Neural progenitor cell (in vitro differentiated cells): ENCODE measurements at regions not wholly inside any gene's neighbourhood (a gene's known extent, or its start where the extent isn't known, plus 50 kb on each side); places are given as distances from the start of the nearest gene placed in this dataset.

Experiments used
- DNase-seq: peaks from one replicate; pipeline ENCODE4 v3.0.0-alpha.2; 2016; ENCODE audit warnings: low spot score
- H2AFZ ChIP-seq: fragments of 200-600 bp; sonication (generic); replicated peaks from 2 replicates; pipeline ENCODE4 v1.6.1; 2016; ENCODE audit warnings: antibody characterized with exemption
- H3F3A ChIP-seq: fragments of 200-600 bp; sonication (generic); 2 replicates; pipeline ENCODE4 v1.6.1; 2016; ENCODE audit warnings: antibody characterized with exemption, low read depth
- H3K27ac ChIP-seq: fragments of 200-600 bp; sonication (generic); 2 replicates; pipeline ENCODE4 v1.5.1; 2016; ENCODE audit warnings: mild to moderate bottlenecking
- H3K27me3 ChIP-seq: fragments of 200-600 bp; sonication (generic); 2 replicates; pipeline ENCODE4 v1.6.1; 2016; ENCODE audit warnings: mild to moderate bottlenecking, moderate library complexity
- H3K36me3 ChIP-seq: fragments of 200-600 bp; sonication (generic); 2 replicates; pipeline ENCODE4 v1.5.1; 2016
- H3K4me1 ChIP-seq: fragments of 200-600 bp; sonication (generic); 2 replicates; pipeline ENCODE4 v1.6.1; 2016; ENCODE audit warnings: mixed run types
- H3K4me2 ChIP-seq: fragments of 200-600 bp; sonication (generic); 2 replicates; pipeline ENCODE4 v1.6.1; 2016
- H3K4me3 ChIP-seq: fragments of 200-600 bp; sonication (generic); 2 replicates; pipeline ENCODE4 v1.5.1; 2016
- H3K79me2 ChIP-seq: fragments of 200-600 bp; sonication (generic); 2 replicates; pipeline ENCODE4 v1.6.1; 2016; ENCODE audit warnings: low read depth
- H3K9ac ChIP-seq: fragments of 200-600 bp; sonication (generic); 2 replicates; pipeline ENCODE4 v1.6.1; 2016
- H3K9me3 ChIP-seq: fragments of 200-600 bp; sonication (generic); 2 replicates; pipeline ENCODE4 v1.5.1; 2016; ENCODE audit warnings: low read depth
- H4K20me1 ChIP-seq: fragments of 200-600 bp; sonication (generic); 2 replicates; pipeline ENCODE4 v1.6.1; 2016; ENCODE audit warnings: low read depth
- H3K27ac Mint-ChIP-seq: 3 replicates; pipeline ENCODE4 v1.8.0; 2021; ENCODE audit warnings: mixed read lengths
- H3K27me3 Mint-ChIP-seq: 2 replicates; pipeline ENCODE4 v1.8.0; 2022; ENCODE audit warnings: low read depth, mild to moderate bottlenecking, inconsistent platforms, moderate library complexity, mixed read lengths; ENCODE audit not compliant: insufficient read depth
- H3K36me3 Mint-ChIP-seq: 3 replicates; pipeline ENCODE4 v1.8.0; 2021; ENCODE audit warnings: mixed read lengths
- H3K4me1 Mint-ChIP-seq: 3 replicates; pipeline ENCODE4 v1.8.0; 2021; ENCODE audit warnings: mixed read lengths
- H3K4me3 Mint-ChIP-seq: 3 replicates; pipeline ENCODE4 v1.8.0; 2021; ENCODE audit warnings: mild to moderate bottlenecking, moderate library complexity, mixed read lengths
- H3K9me3 Mint-ChIP-seq: 3 replicates; pipeline ENCODE4 v1.8.0; 2020; ENCODE audit warnings: mixed read lengths
- EZH2 ChIP-seq: fragments of 200-600 bp; sonication (generic); IDR thresholded peaks from 2 replicates; pipeline ENCODE4 v1.6.1; 2017; ENCODE audit warnings: antibody characterized with exemption, mild to moderate bottlenecking, moderate library complexity
- EZH2phosphoT487 ChIP-seq: fragments of 200-600 bp; sonication (generic); IDR thresholded peaks from 2 replicates; pipeline ENCODE4 v1.6.1; 2017; ENCODE audit warnings: antibody characterized with exemption
- TF ChIP-seq, protein P1 (sequence below): fragments of 200-600 bp; sonication (generic); IDR thresholded peaks from 2 replicates; pipeline ENCODE4 v1.5.1; 2017; ENCODE audit warnings: antibody characterized with exemption, mild to moderate bottlenecking

DNA sequence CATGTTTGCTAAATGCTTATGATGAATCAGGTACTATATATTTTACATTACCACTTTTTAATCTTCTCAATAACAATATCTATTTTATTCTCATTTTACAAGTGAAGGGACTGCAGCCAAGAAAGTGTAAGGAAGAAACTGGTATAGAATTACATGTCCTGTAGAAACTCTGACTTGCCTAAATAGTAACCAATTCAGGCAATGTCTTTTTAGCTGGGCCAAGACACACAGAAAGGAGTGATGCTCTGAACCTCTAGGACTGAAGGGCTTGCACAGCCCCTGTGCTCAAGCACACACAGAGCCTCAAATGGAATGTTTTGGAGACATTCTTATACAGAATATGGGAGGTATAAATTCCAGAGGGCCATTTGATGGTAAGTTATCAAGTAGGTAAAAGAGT lies 286.4 kb upstream of the TNC start:
- Histone ChIP-seq H3K4me3 (no peak overlapping the region), H3K9ac (no peak overlapping the region), H3K4me1 (no peaks in the 10 kb centered on the region), H3F3A (no peaks in the 10 kb centered on the region), H3K27ac (no peak overlapping the region), H4K20me1 (no peaks in the 10 kb centered on the region), H2AFZ (no peak overlapping the region), H3K27me3 (no peaks in the 10 kb centered on the region), H3K36me3 (no peaks in the 10 kb centered on the region), H3K4me2 (no peak overlapping the region), H3K79me2 (no peaks in the 10 kb centered on the region), H3K9me3 (no peaks in the 10 kb centered on the region)
- H3K4me1 Mint-ChIP-seq, result peaks cover 6% of the 10 kb centered on the region
- peaks cover 3% of the 10 kb centered on the region for H3K9me3 Mint-ChIP-seq
- no peak for DNase-seq
- no peak overlapping the region for H3K27ac Mint-ChIP-seq
- H3K4me3 Mint-ChIP-seq, result no peak overlapping the region
- no peaks in the 10 kb centered on the region for H3K27me3 Mint-ChIP-seq
- TF ChIP-seq EZH2phosphoT487, result no peak
- no peak for TF ChIP-seq EZH2
- TF ChIP-seq, protein P1, sequence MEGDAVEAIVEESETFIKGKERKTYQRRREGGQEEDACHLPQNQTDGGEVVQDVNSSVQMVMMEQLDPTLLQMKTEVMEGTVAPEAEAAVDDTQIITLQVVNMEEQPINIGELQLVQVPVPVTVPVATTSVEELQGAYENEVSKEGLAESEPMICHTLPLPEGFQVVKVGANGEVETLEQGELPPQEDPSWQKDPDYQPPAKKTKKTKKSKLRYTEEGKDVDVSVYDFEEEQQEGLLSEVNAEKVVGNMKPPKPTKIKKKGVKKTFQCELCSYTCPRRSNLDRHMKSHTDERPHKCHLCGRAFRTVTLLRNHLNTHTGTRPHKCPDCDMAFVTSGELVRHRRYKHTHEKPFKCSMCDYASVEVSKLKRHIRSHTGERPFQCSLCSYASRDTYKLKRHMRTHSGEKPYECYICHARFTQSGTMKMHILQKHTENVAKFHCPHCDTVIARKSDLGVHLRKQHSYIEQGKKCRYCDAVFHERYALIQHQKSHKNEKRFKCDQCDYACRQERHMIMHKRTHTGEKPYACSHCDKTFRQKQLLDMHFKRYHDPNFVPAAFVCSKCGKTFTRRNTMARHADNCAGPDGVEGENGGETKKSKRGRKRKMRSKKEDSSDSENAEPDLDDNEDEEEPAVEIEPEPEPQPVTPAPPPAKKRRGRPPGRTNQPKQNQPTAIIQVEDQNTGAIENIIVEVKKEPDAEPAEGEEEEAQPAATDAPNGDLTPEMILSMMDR, result no peak
- H3K36me3 Mint-ChIP-seq, result no peaks in the 10 kb centered on the region

DNA sequence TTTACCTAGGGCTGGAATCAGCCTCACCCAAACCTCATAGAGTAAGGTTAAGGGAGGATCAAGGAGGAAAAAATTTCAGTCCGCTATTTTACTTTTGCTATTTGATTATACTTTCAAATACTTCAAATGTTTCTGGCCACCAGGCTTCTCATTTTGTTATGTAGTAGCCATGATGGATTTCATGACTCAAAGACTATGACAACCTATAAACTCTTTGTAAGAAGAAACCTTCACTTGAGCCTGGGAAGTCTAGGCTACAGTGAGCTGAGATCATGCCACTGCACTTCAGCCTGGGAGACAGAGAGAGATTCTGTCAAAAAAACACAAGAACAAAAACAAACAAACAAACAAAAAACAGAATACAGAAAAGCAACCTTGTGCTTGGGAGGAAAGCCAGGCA lies 293.6 kb upstream of the TNC start:
- no peaks in the 10 kb centered on the region for H3K4me1 ChIP-seq
- H3K9me3 ChIP-seq, result no peaks in the 10 kb centered on the region
- TF ChIP-seq EZH2 (no peak), EZH2phosphoT487 (no peak)
- TF ChIP-seq, protein P1, result no peak
- no peaks in the 10 kb centered on the region for H3K27me3 ChIP-seq
- H3K4me3 ChIP-seq, result no peak overlapping the region
- H3K27ac ChIP-seq, result no peak overlapping the region
- no peaks in the 10 kb centered on the region for H4K20me1 ChIP-seq
- no peaks in the 10 kb centered on the region for H3K4me1 Mint-ChIP-seq
- no peak for DNase-seq
- H3K9ac ChIP-seq, result no peak overlapping the region
- H3K4me3 Mint-ChIP-seq, result no peak overlapping the region
- H3K27ac Mint-ChIP-seq, result no peak overlapping the region
- no peak overlapping the region for H3K4me2 ChIP-seq
- H3K36me3 Mint-ChIP-seq, result no peaks in the 10 kb centered on the region
- H2AFZ ChIP-seq, result no peak overlapping the region
- no peaks in the 10 kb centered on the region for H3K9me3 Mint-ChIP-seq
- no peaks in the 10 kb centered on the region for H3F3A ChIP-seq
- no peaks in the 10 kb centered on the region for H3K27me3 Mint-ChIP-seq
- no peaks in the 10 kb centered on the region for H3K79me2 ChIP-seq
- no peaks in the 10 kb centered on the region for H3K36me3 ChIP-seq

DNA sequence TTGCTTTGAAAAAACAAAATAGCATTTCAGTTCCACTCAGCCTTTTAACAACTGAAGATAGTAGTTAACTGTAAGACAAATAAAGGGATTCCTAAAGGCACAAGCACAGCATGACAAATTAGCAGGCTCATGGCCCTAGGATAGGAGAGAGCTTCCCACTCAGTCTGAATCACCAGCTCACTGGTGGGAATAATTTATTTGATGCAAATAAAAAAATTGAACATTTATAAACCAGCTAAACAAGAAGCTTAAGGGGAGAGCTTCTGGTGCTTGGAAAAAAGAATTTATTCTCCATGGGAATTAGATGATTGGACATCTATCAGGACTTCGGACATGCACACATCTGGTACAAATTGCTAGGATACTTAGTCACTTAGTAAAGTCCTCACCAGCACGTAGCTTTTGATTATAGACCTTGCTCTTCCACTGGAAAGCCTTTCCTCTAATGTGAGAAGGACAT lies 294.1 kb upstream of the TNC start:
- no peak overlapping the region for H3K9ac ChIP-seq
- H3K4me3 ChIP-seq, result no peak overlapping the region
- no peaks in the 10 kb centered on the region for H3K27me3 Mint-ChIP-seq

More for the DNA sequence above, 294.1 kb upstream of the TNC start:
- H3K27me3 ChIP-seq, result no peaks in the 10 kb centered on the region
- H3K4me2 ChIP-seq, result no peak overlapping the region
- no peaks in the 10 kb centered on the region for H3F3A ChIP-seq
- Mint-ChIP-seq H3K36me3 (no peaks in the 10 kb centered on the region), H3K9me3 (no peaks in the 10 kb centered on the region), H3K4me1 (no peaks in the 10 kb centered on the region), H3K4me3 (no peak overlapping the region), H3K27ac (no peak overlapping the region)
- H3K9me3 ChIP-seq, result no peaks in the 10 kb centered on the region
- no peak for DNase-seq
- H3K36me3 ChIP-seq, result no peaks in the 10 kb centered on the region
- no peak overlapping the region for H2AFZ ChIP-seq
- no peaks in the 10 kb centered on the region for H3K79me2 ChIP-seq
- no peaks in the 10 kb centered on the region for H4K20me1 ChIP-seq
- TF ChIP-seq EZH2, result no peak
- TF ChIP-seq, protein P1, result no peak
- no peak for TF ChIP-seq EZH2phosphoT487
- no peak overlapping the region for H3K27ac ChIP-seq
- no peaks in the 10 kb centered on the region for H3K4me1 ChIP-seq
